Stimulated activated CD4-positive, alpha-beta T cell treated with anti-CD3 and anti-CD28 coated beads, Interleukin-1b, Interleukin-23, amount 100 ng/mL, for 24 hours (primary cell): ENCODE measurements at regions not wholly inside any gene's neighbourhood (a gene's known extent, or its start where the extent isn't known, plus 50 kb on each side); places are given as distances from the start of the nearest gene placed in this dataset.
"Not testable (repeated sequence)": the region's sequence is repeated elsewhere in the genome, so short reads cannot be mapped to it uniquely, and the experiment has no call there.

ENCODE experiments used
- DNase-seq, 4 experiments: peaks; one replicate each; pipeline ENCODE4 v3.0.0-alpha.2; 2020; ENCODE audit warnings: low read depth in 4 of 4, low spot score in 1 of 4

- no peak for DNase-seq
These were observed 170.6 kb downstream of the MINAR1 start for GRCh38 chr15:79602731-79603130.

- DNase-seq = no peak
These were observed 174.8 kb downstream of the MINAR1 start for GRCh38 chr15:79606831-79607355.

DNA sequence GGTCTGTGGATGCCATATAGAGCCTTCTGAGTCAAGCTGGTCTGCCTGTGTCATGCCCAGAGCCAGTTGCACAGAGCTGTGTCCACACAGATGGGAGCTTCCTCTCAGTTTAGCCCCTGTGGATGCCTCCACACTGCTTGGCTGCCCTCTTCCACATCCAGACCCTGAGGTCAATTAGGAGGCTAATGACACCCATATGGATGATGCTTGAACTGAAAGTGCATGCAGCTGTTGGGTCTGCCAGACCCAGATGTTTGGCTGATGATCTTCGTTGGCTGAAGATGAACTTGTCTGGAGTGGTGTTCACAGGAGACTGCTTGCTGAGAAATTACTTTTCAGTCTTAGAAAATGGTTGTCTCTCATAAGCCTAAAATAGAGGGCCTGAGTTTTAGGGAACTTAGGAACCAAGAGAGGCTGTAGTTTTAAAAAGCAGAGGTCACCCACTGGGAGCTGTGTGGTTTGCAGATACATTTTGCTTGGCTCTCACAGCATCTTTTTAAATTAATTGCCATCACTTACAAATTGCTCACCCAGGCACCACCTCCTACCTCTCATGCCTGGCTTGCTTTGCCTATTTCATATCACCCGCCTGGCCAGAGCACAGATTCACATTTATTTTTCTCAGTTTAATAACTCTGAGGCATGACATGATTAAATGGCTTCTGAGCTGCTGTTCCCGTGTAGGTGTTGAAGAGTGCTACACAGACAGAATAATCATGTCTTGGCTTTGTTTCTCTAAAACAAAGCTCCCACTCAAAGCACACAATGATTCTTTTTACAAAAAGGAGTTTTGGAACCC, 176.1 kb downstream of the MINAR1 start:
- DNase-seq = no peak

GRCh38 chr15:79609506-79609905, 177.4 kb downstream of the MINAR1 start:
- DNase-seq = no peak

- no peak for DNase-seq
These were observed 177.9 kb downstream of the MINAR1 start for GRCh38 chr15:79610021-79610420.

GRCh38 chr15:79615754-79616153, 183.6 kb downstream of the MINAR1 start:
- no peak for DNase-seq

- no peak for DNase-seq
These were observed 184.9 kb downstream of the MINAR1 start for GRCh38 chr15:79617071-79617470.

DNA sequence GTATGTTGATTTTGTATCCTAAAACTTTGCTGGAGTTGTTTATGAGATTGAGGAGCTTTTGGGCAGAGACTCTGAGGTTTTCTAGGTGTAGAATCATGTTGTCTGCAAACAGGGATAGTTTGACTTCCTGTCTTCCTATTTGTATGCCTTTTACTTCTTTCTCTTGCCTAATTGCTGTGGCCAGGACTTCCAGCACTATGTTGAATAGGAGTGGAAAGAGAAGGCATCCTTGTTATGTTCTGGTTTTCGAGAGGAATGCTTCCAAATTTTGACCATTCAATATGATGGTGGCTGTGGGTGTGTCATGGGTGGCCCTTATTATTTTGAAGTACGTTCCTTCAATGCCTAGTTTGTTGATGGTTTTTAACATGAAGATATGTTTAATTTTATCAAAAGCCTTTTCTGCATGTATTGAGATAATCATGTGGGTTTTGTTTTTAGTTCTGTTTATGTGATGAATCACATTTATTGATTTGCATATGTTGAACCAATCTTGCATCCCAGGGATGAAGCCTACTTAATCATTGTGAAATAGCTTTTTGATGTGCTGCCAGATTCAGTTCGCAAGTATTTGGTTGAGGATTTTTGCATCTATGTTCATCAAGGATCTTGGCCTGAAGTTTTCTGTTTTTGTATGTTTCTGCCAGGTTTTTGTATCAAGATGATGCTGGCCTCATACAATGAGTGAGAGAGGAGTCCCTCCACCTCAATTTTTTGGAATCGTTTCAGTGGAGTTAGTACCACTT, 188.1 kb downstream of the MINAR1 start:
- no peak for DNase-seq

DNA sequence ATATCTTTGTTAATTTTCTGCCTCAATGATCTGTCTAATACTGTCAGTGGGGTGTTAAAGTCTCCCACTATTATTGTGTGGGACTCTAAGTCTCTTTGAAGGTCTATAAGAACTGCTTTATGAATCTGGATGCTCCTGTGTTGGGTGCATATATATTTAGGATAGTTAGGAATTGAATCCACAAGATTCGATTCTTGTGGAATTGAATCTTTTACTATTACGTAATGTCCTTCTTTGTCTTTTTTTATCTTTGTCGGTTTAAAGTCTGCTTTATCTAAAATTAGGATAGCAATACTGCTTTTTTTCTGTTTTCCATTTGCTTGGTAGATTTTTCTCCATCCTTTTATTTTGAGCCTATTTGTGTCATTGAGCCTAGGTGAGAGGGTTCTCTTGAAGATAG, 189.7 kb downstream of the MINAR1 start:
- not testable (repeated sequence) for DNase-seq

- no peak for DNase-seq
These were observed 191.4 kb downstream of the MINAR1 start for GRCh38 chr15:79623488-79623887.

GRCh38 chr15:79629687-79630086, 197.6 kb downstream of the MINAR1 start:
- DNase-seq = no peak

GRCh38 chr15:79632457-79632856, 200.3 kb downstream of the MINAR1 start:
- DNase-seq = no peak

DNA sequence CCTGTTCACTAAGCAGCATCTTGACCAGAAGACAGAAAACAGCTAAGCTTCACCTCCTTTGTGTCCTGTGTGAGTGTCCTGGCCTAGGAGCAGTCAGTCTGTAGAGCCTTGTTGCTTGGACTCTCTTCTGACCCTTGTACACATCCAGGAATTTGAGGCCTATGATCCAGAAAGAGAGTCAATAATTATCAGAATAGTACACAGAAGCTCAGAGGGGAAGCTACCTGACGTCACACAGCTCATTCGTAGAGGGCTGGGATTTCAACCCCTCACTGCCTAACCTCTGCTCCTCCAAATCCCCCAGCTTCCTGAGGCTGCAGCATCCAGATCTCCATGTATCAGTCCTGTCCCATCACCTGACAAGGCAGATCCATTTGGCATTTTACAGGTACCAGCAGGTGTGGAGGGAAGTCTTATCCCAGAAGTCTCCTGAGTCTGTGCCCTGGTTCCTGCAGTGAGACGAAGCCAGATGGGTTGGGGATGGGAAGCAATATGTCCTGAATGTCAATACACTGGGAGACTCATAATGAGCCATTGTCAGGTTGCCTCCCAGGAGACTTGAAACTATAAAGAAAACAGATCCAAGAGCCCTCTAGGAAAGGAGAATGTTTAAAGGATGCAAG, 203.1 kb downstream of the MINAR1 start:
- DNase-seq = no peak

GRCh38 chr15:79635897-79636561, 203.9 kb downstream of the MINAR1 start:
- DNase-seq = no peak

DNA sequence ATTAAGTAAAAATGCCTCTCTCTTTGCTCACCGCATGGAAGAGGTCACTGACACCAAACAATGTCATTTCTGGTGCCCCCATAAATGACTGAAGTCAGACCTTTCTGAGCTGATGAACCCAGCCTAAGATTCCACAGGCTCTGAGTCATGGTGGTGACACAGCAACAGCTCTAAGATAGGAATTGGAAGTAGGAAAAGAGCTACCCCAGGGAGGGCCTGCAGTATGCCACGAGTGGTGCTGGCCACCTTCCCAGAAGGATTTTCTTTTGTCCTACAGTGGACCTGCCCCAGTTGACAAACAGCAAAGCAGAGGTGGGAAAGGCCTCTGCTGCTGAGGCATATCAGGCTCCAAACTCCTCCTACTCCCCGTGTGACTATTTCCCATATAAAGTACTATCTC, 208.1 kb downstream of the MINAR1 start:
- no peak for DNase-seq

GRCh38 chr15:79641841-79642240, 209.7 kb downstream of the MINAR1 start:
- no peak for DNase-seq

DNA sequence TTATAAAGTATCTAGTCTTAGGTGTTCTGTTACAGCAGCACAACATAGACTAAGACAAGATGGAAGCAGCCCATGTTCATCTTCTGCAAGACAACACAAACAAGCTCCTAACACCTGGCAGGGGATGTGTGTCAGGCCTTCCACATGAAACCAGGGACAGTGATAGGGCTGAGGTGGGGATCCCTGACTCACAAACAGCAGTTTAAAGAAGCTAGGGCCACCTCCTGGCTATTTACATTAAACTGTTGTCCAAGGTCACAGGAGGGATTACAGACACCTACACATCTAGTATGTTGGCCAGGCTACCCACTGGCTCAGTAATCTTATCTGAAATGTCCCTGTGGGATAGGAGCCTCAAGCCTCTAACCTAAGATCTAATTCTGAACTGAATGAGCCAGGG, 211.3 kb downstream of the MINAR1 start:
- no peak for DNase-seq

GRCh38 chr15:79644091-79644490, 212.0 kb downstream of the MINAR1 start:
- peak in 1 of 4 experiments; percentile 7 for DNase-seq

DNA sequence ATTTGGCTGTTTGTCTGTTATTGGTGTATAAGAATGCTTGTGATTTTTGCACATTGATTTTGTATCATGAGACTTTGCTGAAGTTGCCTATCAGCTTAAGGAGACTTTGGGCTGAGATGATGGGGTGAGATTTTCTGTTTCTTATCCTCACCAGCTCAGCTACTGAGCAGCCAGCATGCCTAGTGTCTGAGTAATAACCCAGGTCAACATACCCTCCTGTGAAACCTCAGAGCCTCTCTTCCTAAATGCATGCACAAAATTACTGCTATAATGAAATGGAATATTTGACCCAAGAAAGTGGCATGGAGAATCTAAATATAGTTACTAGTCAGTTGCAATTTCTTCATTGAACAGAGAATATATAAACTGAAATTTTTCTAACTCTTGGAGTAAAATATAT, 220.8 kb downstream of the MINAR1 start:
- not testable (repeated sequence) for DNase-seq

DNA sequence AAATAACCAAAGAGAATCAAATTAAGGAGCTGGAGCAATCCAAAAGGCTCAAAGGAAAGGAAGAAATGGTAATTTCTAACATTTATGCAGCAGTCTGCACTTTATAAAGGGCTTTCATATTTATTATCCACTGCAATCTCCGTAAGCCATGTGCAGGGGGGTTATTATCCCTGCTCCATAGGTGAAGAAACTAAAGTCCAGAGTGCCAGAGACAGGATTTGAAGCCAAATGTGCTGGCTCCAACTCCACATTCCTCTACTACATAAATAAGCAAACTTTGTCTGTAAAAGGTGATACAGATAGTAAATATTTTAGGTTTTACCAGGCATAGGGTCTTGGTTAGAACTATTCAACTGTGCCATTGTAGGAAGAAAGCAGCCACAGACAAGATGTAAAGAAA, 221.4 kb downstream of the MINAR1 start:
- no peak for DNase-seq
